ENCODE measurements at regions not wholly inside any gene's neighbourhood (a gene's known extent, or its start where the extent isn't known, plus 50 kb on each side); places are given as distances from the start of the nearest gene placed in this dataset.

DNA sequence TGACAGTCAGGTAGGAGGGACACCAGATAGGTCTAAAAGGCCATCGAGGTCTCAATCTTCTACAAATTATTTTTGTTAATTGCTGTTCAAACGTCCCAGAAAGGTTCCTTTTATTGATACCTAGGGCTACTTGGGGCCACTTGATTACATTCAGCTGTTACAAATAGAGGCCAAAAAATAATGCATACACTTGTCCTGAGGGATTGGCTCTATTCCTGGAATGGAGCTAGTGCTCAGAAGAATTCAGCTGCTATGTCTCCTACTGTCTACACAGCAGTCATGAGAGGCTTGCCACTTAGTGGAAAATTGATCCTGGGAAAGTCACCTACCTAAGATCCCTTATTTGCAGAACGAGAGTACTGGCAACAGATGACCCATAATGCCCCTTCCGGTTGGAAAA is 498.3 kb downstream of the ADGRL2 start:
- Histone ChIP-seq H3K4me1 (replicated peaks) (no peaks in the 10 kb centered on the region), H3K27ac (no peak overlapping the region), H3K27me3 (replicated peaks) (no peaks in the 10 kb centered on the region), H3K4me3 (no peak overlapping the region), H3K36me3 (no peaks in the 10 kb centered on the region), H3K9me3 (replicated peaks) (no peaks in the 10 kb centered on the region; the same call in 1 of the 2 replicates)
- no peak for DNase-seq (ENCODE audit: low read depth in 1 of 2, low spot score in 2 of 2)

DNA sequence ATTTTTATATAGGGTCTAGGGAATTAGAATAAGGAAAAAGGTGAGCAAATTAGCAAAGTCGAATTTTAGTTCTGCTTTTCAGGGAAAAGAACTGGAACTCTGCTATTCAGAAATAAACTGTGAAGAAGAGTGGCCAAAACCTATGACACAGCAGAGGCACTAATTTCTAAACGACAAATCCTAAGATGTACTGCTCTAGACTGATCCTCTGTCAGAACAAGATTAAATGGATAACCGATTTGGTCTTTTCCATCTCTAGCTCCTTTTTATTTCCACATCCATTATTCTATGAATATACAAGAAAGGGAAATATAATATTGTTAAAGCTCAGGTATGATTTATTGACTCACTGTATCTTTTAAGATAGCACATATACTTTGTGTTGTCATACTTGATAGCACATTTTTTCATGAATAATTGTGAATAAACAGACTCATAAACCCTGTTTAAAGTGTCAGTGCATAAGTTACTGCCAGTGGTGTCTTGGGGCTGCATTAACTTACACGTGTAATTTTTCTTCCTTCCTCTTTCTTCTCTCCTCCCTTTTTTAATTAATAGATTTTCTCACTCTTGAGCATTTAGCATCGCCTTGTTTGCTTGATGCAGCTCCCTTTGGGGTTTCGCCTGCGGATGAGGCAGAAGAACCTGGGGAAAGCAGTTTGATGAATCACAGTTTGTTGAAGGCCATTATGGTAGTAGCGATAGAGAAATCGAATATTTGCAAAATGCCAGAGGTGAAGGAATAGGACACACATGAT is 496.6 kb downstream of the ADGRL2 start:
- H3K27ac ChIP-seq: no peak overlapping the region
- H3K27me3 ChIP-seq (replicated peaks): no peaks in the 10 kb centered on the region
- H3K36me3 ChIP-seq: no peaks in the 10 kb centered on the region
- no peak overlapping the region for H3K4me3 ChIP-seq
- no peaks in the 10 kb centered on the region for H3K4me1 ChIP-seq (replicated peaks)
- DNase-seq (ENCODE audit: low read depth in 1 of 2, low spot score in 2 of 2): no peak
- H3K9me3 ChIP-seq (replicated peaks): no peaks in the 10 kb centered on the region; the same call in 1 of the 2 replicates

DNA sequence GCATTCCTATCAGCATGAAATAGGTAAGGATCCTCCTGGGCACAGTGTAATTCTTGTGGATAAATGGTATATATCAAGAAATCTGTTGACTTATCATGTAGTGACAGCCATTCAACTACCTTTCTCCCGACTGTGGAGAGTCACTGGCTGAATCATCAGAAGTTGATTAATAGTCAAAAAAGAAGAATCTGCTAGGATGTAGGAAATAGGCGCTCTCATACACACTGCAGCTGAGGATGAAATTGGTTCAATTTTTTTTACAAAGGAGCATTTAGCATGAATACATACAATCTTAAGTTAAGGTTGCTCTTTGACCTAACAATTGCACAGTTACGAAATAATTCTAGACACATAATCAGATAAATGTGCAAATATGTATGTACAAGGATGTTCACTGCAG is 486.8 kb downstream of the ADGRL2 start:
- H3K4me3 ChIP-seq: no peak overlapping the region
- no peaks in the 10 kb centered on the region for H3K36me3 ChIP-seq
- DNase-seq (ENCODE audit: low read depth in 1 of 2, low spot score in 2 of 2): no peak
- no peaks in the 10 kb centered on the region for H3K27me3 ChIP-seq (replicated peaks)
- no peak overlapping the region for H3K27ac ChIP-seq
- H3K4me1 ChIP-seq (replicated peaks): no peaks in the 10 kb centered on the region
- no peaks in the 10 kb centered on the region for H3K9me3 ChIP-seq (replicated peaks)

DNA sequence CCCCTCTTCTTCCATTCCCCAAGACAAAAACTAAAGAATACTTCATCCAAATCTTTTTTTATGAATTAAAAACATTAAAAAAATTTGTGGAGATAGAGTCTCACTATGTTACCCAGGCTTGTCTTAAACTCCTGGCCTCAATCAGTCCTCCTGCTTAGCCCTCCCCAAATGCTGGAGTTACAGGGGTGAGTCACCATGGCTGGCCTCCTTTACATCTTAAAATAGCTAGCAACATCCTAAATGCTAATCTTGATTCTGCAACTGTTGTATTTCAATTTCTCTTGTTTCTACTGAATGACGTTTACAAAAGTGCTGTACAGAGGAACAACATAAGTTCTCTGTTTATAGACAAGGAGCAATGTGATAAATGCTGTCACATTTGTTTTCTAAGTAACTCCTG is 483.5 kb downstream of the ADGRL2 start:
- Histone ChIP-seq H3K4me3 (no peak overlapping the region), H3K27me3 (replicated peaks) (no peaks in the 10 kb centered on the region)
- no peak for DNase-seq (ENCODE audit: low read depth in 1 of 2, low spot score in 2 of 2)

DNA sequence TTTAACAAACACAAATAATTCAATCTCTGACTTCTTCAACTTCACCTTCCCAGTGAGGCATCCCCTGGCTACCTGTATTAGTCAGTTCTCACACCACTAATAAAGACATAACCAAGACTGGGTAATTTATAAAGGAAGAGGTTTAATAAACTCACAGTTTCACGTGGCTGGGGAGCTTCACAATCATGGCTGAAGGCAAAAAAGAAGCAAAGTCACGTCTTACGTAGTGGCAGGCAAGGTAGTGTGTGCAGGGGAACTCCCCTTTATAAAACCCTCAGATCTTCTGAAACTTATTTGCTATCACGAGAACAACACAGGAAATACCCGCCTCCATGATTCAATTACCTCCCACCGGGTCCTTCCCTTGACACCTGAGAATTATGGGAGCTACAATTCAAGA is 478.5 kb downstream of the ADGRL2 start:
- DNase-seq (ENCODE audit: low read depth in 1 of 2, low spot score in 2 of 2): no peak
- Histone ChIP-seq H3K27ac (no peak overlapping the region), H3K4me3 (no peak overlapping the region), H3K27me3 (replicated peaks) (no peaks in the 10 kb centered on the region), H3K4me1 (replicated peaks) (no peaks in the 10 kb centered on the region), H3K36me3 (no peaks in the 10 kb centered on the region), H3K9me3 (replicated peaks) (no peaks in the 10 kb centered on the region)

More for the DNA sequence above, 483.5 kb downstream of the ADGRL2 start:
- Histone ChIP-seq H3K4me1 (replicated peaks) (no peaks in the 10 kb centered on the region), H3K27ac (no peak overlapping the region), H3K9me3 (replicated peaks) (no peaks in the 10 kb centered on the region), H3K36me3 (no peaks in the 10 kb centered on the region)

DNA sequence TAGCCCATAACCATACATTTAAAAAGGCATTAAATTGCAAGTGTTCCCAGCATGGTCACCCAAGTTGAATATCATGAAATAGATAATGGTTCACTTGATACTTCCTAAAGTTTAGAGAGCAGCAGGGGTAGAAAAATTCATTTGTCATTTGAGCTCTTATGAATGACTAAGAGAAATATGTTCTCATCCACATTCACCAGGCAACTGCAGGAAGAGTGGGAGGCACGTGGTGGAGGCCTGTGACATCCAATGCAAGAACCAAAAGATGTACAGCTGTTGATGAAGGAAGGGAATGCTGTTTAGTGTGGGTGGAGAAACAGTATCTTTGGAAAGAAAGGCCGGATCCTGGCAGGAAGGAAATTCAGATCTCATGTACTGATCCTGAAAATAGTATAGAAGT is 473.1 kb downstream of the ADGRL2 start:
- no peak for DNase-seq (ENCODE audit: low read depth in 1 of 2, low spot score in 2 of 2)
- no peaks in the 10 kb centered on the region for H3K4me1 ChIP-seq (replicated peaks)
- H3K27me3 ChIP-seq (replicated peaks): no peaks in the 10 kb centered on the region
- H3K36me3 ChIP-seq: no peaks in the 10 kb centered on the region
- no peak overlapping the region for H3K4me3 ChIP-seq
- 0 out of 2 replicates have a peak, but pooled peaks cover 2% of the 10 kb centered on the region for H3K9me3 ChIP-seq (replicated peaks)
- H3K27ac ChIP-seq: no peak overlapping the region

DNA sequence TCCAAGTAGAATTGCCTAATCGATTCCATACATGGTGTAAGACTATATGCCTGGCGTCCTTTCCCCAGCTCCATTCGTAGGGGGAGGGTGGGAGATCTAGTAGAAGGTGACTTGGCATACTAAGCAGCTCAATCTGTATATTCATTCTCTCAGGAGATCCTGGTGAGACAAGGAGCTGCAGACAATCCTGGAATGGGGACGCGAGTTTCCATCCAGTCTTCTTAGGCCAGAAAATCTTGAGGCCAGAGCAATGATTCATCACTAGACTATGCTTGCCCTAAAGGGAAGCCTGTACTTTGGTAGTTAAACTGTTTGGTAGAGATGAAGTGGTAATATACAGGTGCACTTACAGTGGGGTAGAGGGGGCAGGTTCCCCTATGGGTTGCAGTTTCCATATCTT is 468.7 kb downstream of the ADGRL2 start:
- H3K4me1 ChIP-seq (replicated peaks): no peaks in the 10 kb centered on the region
- no peak overlapping the region for H3K27ac ChIP-seq
- H3K4me3 ChIP-seq: no peak overlapping the region
- DNase-seq (ENCODE audit: low read depth in 1 of 2, low spot score in 2 of 2): no peak
- H3K27me3 ChIP-seq (replicated peaks): no peaks in the 10 kb centered on the region
- no peaks in the 10 kb centered on the region for H3K36me3 ChIP-seq
- H3K9me3 ChIP-seq (replicated peaks): 0 out of 2 replicates have a peak, but pooled peaks cover 2% of the 10 kb centered on the region

DNA sequence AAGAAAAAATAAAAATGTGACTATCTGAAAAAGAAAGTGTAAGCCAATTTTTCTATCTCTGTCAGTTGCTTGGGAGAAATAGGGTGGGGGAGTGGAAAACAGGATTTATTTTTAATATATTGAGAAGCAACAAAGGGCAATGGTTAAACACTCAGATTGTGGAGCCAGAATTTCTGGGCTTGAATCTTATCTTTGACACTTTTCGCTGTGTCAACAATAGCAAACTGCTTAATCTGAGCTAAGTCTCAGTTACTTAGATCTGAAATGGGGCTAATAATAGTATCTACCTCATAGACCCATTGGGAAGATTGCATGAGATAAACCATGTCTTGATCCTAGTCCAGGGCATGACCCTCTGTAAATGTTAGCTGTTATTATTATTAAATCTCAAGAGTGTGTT is 468.1 kb downstream of the ADGRL2 start:
- no peak overlapping the region for H3K4me3 ChIP-seq
- H3K4me1 ChIP-seq (replicated peaks): no peaks in the 10 kb centered on the region
- H3K9me3 ChIP-seq (replicated peaks): 0 out of 2 replicates have a peak, but pooled peaks cover 2% of the 10 kb centered on the region
- no peak for DNase-seq (ENCODE audit: low read depth in 1 of 2, low spot score in 2 of 2)
- no peaks in the 10 kb centered on the region for H3K36me3 ChIP-seq
- no peak overlapping the region for H3K27ac ChIP-seq
- H3K27me3 ChIP-seq (replicated peaks): no peaks in the 10 kb centered on the region

DNA sequence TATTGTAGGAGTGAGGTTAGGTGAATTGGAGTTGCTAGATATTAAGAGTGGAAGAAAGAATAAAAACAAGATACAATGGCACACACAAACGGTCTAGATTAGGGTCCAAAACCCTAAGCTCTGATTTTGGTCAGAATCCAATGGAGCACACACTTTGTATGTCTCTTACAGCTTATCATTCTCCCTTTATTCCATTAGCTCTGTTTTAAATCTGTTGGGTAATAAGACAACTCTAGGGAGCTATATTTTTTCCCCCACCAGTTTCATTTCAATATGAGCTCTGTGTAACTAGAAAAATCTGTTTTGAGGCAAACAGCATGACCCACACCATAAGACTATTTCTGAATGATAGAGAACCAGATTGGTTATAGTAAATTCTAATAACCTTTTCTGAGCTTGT is 465.6 kb downstream of the ADGRL2 start:
- Histone ChIP-seq H3K4me3 (no peak overlapping the region), H3K27me3 (replicated peaks) (no peaks in the 10 kb centered on the region), H3K4me1 (replicated peaks) (no peaks in the 10 kb centered on the region), H3K36me3 (no peaks in the 10 kb centered on the region), H3K27ac (no peak overlapping the region), H3K9me3 (replicated peaks) (0 out of 2 replicates have a peak, but pooled peaks cover 2% of the 10 kb centered on the region)
- DNase-seq (ENCODE audit: low read depth in 1 of 2, low spot score in 2 of 2): no peak

DNA sequence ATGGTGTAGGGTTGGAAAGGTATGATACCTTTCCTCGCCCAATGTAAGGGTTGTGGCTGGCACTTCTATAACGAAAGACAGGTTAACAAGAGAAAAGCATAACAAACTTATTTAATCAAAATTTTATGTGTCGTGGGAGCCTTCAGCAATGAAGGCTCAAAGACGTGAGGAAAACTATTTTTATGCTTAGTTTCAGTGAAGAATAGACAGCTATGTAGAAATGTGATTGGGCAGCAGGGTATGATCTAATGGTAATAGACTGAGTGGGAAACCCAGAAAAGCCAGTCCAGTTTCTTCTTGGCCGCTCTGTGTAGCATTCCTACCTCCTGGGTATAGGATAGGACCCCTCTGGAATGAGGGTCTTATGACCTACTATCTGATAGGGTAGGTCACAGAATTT is 464.7 kb downstream of the ADGRL2 start:
- no peak overlapping the region for H3K27ac ChIP-seq
- no peaks in the 10 kb centered on the region for H3K4me1 ChIP-seq (replicated peaks)
- H3K36me3 ChIP-seq: no peaks in the 10 kb centered on the region
- H3K27me3 ChIP-seq (replicated peaks): no peaks in the 10 kb centered on the region
- H3K9me3 ChIP-seq (replicated peaks): no peaks in the 10 kb centered on the region
- no peak overlapping the region for H3K4me3 ChIP-seq
- DNase-seq (ENCODE audit: low read depth in 1 of 2, low spot score in 2 of 2): no peak

DNA sequence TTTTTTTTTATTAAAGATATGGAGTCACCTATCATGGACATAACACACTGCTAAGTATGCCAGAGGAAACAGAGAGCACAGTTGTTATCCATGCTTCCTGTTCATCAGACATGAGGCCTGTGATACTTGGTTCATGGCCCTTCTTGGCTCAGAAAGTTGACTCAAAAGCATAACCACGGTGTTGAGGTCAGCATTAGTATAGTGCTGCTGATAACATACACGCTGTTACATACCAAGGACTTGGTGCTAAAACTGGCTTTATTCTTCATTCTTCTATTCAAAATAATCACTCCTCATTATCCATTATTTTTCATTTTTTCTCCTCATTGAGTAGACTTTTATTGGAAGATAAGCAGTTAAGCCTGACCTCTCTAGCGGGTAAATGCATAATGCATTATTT is 464.1 kb downstream of the ADGRL2 start:
- H3K27ac ChIP-seq: no peak overlapping the region
- H3K36me3 ChIP-seq: no peaks in the 10 kb centered on the region
- H3K27me3 ChIP-seq (replicated peaks): no peaks in the 10 kb centered on the region
- no peaks in the 10 kb centered on the region for H3K9me3 ChIP-seq (replicated peaks)
- H3K4me1 ChIP-seq (replicated peaks): no peaks in the 10 kb centered on the region
- H3K4me3 ChIP-seq: no peak overlapping the region
- DNase-seq (ENCODE audit: low read depth in 1 of 2, low spot score in 2 of 2): no peak

DNA sequence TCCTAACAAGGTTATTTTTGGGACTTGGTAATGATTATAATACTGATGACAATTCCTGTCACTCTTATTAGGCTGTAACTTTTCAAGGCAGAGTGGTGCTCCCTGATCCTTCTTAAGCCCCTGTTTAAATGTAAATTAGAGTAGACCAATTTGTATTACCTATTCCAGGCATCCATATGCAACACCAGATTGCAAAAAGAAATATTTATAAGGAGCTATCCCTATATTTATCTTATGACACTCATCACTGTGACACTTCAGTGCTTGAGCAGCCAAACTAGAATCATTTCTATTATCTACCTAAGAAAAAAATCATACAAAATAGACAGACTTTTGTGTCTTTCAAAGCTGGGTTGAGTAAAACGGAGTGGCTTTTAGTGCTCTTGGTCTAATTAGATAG is 462.7 kb downstream of the ADGRL2 start:
- DNase-seq (ENCODE audit: low read depth in 1 of 2, low spot score in 2 of 2): no peak

DNA sequence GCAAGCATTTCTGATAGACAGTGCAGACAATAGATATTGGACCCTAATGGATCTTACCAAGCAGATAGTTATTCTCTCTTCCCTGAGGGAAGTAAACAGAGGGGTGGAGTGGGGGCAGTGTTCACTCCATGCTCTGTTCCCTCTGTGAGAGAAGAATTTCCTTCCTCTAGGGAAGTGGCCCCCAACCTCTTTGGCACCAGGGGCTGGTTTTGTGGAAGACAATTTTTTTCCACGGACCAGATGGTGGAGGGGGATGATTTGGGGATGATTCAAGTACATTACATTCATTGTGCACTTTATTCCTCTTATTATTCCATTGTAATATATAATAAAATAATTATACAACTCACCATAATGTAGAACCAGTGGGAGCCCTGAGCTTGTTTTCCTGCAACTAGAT is 459.9 kb downstream of the ADGRL2 start:
- Histone ChIP-seq H3K4me1 (replicated peaks) (no peaks in the 10 kb centered on the region), H3K4me3 (no peak overlapping the region), H3K9me3 (replicated peaks) (0 out of 2 replicates have a peak, but pooled peaks cover 5% of the 10 kb centered on the region), H3K36me3 (no peaks in the 10 kb centered on the region), H3K27ac (no peak overlapping the region), H3K27me3 (replicated peaks) (no peaks in the 10 kb centered on the region)
- no peak for DNase-seq (ENCODE audit: low read depth in 1 of 2, low spot score in 2 of 2)

More for the DNA sequence above, 462.7 kb downstream of the ADGRL2 start:
- H3K27me3 ChIP-seq (replicated peaks): no peaks in the 10 kb centered on the region
- no peak overlapping the region for H3K27ac ChIP-seq
- no peak overlapping the region for H3K4me3 ChIP-seq
- 0 out of 2 replicates have a peak, but pooled peaks cover under 1% of the 10 kb centered on the region for H3K9me3 ChIP-seq (replicated peaks)
- no peaks in the 10 kb centered on the region for H3K4me1 ChIP-seq (replicated peaks)
- no peaks in the 10 kb centered on the region for H3K36me3 ChIP-seq

DNA sequence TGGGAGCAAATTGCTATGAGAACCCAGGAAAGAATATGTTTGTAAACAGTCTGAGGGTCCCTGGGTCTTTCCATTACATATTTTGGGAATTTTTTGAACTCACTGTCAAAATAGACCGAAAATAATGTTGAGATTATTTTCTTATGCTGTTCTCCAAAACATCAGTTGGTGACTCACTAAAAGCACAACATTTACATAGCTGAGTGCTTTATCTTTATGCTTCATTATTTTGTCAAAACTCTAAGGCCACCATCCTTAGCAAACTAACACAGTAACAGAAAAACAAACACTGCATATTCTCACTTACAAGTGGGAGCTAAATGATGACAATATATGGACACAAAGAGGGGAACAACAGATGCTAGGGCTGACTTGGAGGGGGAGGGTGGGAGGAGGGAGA is 459.3 kb downstream of the ADGRL2 start:
- H3K9me3 ChIP-seq (replicated peaks): 0 out of 2 replicates have a peak, but pooled peaks cover 5% of the 10 kb centered on the region
- H3K4me1 ChIP-seq (replicated peaks): no peaks in the 10 kb centered on the region
- H3K4me3 ChIP-seq: no peak overlapping the region
- H3K36me3 ChIP-seq: no peaks in the 10 kb centered on the region
- H3K27me3 ChIP-seq (replicated peaks): no peaks in the 10 kb centered on the region
- no peak overlapping the region for H3K27ac ChIP-seq
- no peak for DNase-seq (ENCODE audit: low read depth in 1 of 2, low spot score in 2 of 2)

DNA sequence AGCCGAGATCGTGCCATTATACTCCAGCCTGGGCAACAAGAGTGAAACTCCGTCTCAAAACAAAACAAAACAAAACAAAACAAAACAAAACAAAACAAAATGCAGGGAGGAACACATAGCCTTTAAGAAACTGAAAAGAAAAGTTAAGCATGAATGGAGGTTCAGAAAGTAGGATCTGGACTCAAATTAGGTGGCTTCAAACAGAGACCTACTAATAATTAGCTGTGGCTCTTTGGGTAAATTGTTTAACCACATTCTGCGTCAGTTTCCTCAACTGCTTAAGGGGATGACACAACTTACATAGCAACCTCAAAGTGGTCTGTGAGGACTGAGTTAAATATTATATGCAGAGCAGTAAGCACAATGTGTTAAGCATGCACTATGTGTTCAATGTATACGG is 458.2 kb downstream of the ADGRL2 start:
- Histone ChIP-seq H3K4me3 (no peak overlapping the region), H3K27ac (no peak overlapping the region), H3K4me1 (replicated peaks) (no peaks in the 10 kb centered on the region), H3K36me3 (no peaks in the 10 kb centered on the region), H3K9me3 (replicated peaks) (0 out of 2 replicates have a peak, but pooled peaks cover 5% of the 10 kb centered on the region), H3K27me3 (replicated peaks) (no peaks in the 10 kb centered on the region)
- DNase-seq (ENCODE audit: low read depth in 1 of 2, low spot score in 2 of 2): no peak
